Fibroblast of the aortic adventitia (primary cell): ENCODE measurements at regions not wholly inside any gene's neighbourhood (a gene's known extent, or its start where the extent isn't known, plus 50 kb on each side); places are given as distances from the start of the nearest gene placed in this dataset.
"Not testable (repeated sequence)": the region's sequence is repeated elsewhere in the genome, so short reads cannot be mapped to it uniquely, and the experiment has no call there.

Experiments
- DNase-seq: peaks from one replicate; pipeline ENCODE4 v3.0.0-alpha.2; 2010; ENCODE audit warnings: low read depth
- H3K4me3 ChIP-seq: 2 replicates; pipeline ENCODE4 v1.5.1; 2011; ENCODE audit warnings: low read depth, mild to moderate bottlenecking, control low read depth, low read length, moderate library complexity
- CTCF ChIP-seq: IDR thresholded peaks from 2 replicates; pipeline ENCODE4 v1.5.1; 2011; ENCODE audit warnings: mild to moderate bottlenecking, low read length, control low read depth, inconsistent platforms; ENCODE audit not compliant: insufficient read depth

- no peak overlapping the region for H3K4me3 ChIP-seq
- no peak for TF ChIP-seq CTCF
- no peak for DNase-seq
Measured at GRCh38 chr2:104975371-104975770, 62.5 kb upstream of the MRPS9 start.

GRCh38 chr2:104975851-104976250 is 62.0 kb upstream of the MRPS9 start:
- no peak overlapping the region for H3K4me3 ChIP-seq
- DNase-seq = no peak
- no peak for TF ChIP-seq CTCF

GRCh38 chr2:104976603-104977120 is 61.2 kb upstream of the MRPS9 start:
- H3K4me3 ChIP-seq = no peak overlapping the region
- no peak for TF ChIP-seq CTCF
- DNase-seq = no peak

- TF ChIP-seq CTCF = no peak
- H3K4me3 ChIP-seq = no peak overlapping the region
- DNase-seq = no peak
Measured at GRCh38 chr2:104977958-104978357, 59.9 kb upstream of the MRPS9 start.

- H3K4me3 ChIP-seq, DNase-seq: not testable (repeated sequence)
Measured at GRCh38 chr2:104979786-104980185, 58.1 kb upstream of the MRPS9 start.

GRCh38 chr2:104982111-104982510 is 55.8 kb upstream of the MRPS9 start:
- no peak for TF ChIP-seq CTCF
- H3K4me3 ChIP-seq = no peak overlapping the region
- DNase-seq = no peak
